ENCODE measurements at regions not wholly inside any gene's neighbourhood (a gene's known extent, or its start where the extent isn't known, plus 50 kb on each side); places are given as distances from the start of the nearest gene placed in this dataset.
"Not testable (repeated sequence)": the region's sequence is repeated elsewhere in the genome, so short reads cannot be mapped to it uniquely, and the experiment has no call there.

DNA sequence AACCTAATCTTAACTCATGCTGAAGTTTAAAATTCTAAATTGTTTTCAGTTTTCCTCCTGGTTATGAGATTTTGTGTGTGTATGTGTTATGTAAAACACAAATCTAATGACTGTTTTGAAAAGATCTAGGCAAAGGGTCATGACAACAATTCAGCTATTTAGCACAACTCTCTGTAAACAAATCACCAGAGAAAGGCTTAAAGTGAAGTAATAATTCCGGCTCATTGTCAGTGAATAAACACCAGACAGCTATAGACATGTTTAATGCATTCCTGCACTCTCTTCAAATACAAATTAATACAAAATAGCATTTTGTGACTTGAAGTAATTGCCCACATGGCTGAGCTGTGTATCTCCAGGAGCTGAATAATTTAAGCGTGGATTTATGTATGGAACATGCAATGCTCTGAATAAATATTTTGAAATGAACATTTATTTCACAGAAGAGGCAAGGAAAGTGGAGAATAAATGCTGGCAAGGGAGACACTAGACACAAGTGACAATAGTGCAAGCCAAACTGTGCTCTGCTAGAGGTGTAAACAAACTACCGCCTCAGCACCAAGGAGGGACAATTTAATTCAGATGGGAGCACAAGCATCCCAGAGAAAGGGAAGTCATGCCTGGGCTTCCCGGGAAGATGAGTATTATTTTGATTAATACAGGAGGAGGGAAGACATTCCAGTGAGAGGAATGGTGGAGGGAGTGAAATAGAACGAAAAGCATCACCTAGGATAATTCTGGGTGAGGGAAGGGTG lies 133.6 kb upstream of the XPO1 start:
- FAIRE-seq: no peak
- no peak for TF ChIP-seq POLR2A (IDR thresholded peaks at IDR 0.05; ENCODE audit: low read depth, low read length)
- no peak for TF ChIP-seq POLR2AphosphoS5 (IDR thresholded peaks at IDR 0.05; ENCODE audit: low read depth, low read length)
- no peak for TF ChIP-seq TAF1 (IDR thresholded peaks at IDR 0.05; ENCODE audit: borderline replicate concordance, low read depth, low read length)
- DNase-seq (ENCODE audit: insufficient read length): no peak

DNA sequence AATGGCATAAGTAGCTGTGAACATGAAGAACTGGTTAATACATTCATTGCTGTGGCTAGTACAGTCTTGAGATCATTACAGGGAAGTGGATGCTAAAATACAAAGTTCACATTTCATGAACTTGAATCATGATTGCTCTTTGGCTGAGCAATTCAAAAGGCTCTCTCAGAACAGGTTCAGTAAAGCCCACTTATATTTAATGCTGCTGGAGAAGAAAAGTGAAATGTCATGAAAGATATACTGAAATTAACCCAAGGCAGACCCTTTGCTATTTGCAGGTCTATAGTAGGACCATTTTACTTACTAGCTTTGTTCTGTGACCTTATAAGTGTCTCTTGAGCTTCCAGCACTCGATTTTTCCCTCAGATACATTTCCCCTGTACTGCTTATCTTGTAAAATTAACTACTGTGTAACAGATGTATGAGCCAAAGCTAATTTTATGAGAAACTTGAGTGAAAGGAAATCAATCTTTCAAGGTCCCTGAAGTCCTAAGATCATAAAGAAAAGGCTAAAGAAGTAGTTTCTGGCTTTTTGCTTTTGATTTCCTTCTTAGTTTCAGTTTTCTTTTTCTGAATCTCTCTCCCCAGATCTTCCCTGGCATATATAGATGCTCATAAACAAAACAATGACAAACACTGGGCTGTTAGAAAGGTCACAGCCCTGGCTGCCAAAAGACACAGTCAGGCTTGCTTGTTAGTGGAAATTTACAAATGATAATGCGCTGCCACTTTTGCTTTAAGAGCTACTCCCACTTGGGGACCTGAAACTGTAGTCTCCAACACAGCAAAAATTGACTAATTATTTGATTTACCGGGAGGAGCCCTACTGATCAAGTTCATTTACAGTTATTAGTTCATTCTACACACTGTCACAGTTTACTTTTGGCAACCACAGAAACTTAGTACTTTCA lies 132.7 kb upstream of the XPO1 start:
- peak; percentile 18 for DNase-seq (ENCODE audit: insufficient read length)
- peak; percentile 48 for FAIRE-seq
- TF ChIP-seq TAF1 (IDR thresholded peaks at IDR 0.05; ENCODE audit: borderline replicate concordance, low read depth, low read length) (no peak), POLR2A (IDR thresholded peaks at IDR 0.05; ENCODE audit: low read depth, low read length) (no peak), POLR2AphosphoS5 (IDR thresholded peaks at IDR 0.05; ENCODE audit: low read depth, low read length) (no peak)

DNA sequence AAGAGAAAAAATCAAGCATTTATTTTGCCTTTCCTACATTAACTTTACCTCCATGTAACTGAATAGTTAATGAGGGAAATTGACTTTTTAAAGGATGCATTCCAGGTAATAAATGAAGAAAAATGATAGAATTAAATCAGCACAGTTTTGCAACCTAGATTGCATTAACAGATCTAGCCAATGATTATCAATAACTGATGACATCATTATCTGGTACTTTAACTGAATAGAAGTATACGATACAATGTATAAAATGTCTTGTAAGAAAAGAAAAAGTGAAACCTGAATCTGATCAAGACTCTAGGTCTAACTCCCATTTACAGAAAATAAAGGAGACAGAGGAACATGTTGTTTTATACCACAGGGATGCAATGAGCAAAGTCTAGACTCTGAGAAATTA lies 126.0 kb upstream of the XPO1 start:
- DNase-seq (ENCODE audit: insufficient read length): no peak
- FAIRE-seq: no peak
- TF ChIP-seq TAF1 (IDR thresholded peaks at IDR 0.05; ENCODE audit: borderline replicate concordance, low read depth, low read length) (no peak), POLR2AphosphoS5 (IDR thresholded peaks at IDR 0.05; ENCODE audit: low read depth, low read length) (no peak), POLR2A (IDR thresholded peaks at IDR 0.05; ENCODE audit: low read depth, low read length) (no peak)

DNA sequence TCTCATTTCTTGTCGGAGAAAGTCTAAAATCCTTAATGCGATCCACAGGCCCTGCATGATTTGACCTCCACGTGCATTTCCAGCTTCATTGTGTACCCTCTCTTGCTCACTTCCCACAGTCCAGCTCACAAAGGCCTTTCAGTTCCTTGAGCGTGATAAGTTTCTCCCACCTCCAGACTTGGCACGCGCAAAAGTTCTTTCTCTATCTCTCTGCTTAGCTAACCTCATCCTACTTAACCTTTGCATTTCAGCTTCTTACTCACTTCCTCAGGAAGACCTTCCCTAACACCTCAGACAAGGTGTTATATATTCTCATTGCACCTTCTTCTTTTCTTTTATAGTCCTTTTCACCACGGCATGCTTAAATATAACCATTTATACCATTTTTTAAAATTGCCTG lies 124.8 kb upstream of the XPO1 start:
- DNase-seq (ENCODE audit: insufficient read length) (no peak), FAIRE-seq (no peak)
- no peak for TF ChIP-seq TAF1 (IDR thresholded peaks at IDR 0.05; ENCODE audit: borderline replicate concordance, low read depth, low read length)
- no peak for TF ChIP-seq POLR2AphosphoS5 (IDR thresholded peaks at IDR 0.05; ENCODE audit: low read depth, low read length)
- no peak for TF ChIP-seq POLR2A (IDR thresholded peaks at IDR 0.05; ENCODE audit: low read depth, low read length)

DNA sequence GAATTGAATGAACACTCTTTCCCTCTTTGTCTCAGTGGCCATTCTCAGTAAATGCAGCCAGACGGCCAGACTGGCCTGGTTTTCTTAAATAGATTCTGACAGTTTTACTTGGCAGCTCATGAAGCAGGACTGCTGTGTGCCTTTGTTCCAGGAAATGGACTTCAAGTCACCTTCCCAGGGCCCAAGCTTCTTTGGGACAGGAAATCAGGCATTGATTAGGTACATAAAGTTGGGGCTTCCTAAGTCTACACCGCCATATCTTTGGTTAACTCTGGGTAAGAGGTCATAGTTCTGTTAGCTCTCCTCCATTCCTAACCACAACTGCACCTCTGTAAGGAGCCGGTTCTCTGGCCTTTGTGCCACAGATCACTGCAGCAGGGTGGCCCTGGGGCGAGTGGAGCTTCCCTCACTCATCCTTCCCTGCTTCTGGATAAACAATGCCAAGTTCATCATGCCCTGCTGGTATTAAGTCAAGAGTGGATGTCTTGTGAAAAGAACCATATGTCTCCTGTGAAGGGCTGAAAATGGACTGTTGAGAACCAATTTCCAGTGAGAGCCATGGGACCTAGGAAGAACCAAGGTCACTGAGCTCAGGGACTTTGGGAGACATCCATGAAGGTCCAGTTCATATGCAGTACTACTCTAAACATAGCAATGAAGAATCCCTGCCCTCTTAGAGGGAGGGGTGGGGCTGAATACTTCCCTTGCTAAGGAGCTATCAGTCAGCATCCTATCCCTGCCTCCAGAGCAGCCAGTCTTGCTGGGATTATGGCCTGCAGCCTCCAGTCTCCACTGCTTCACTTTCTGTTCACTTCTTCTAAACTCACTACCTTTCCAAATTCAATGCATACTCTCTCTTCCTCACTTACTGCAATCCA lies 122.6 kb upstream of the XPO1 start:
- FAIRE-seq: no peak
- TF ChIP-seq POLR2AphosphoS5 (IDR thresholded peaks at IDR 0.05; ENCODE audit: low read depth, low read length): no peak
- TF ChIP-seq POLR2A (IDR thresholded peaks at IDR 0.05; ENCODE audit: low read depth, low read length): no peak
- TF ChIP-seq TAF1 (IDR thresholded peaks at IDR 0.05; ENCODE audit: borderline replicate concordance, low read depth, low read length): no peak
- DNase-seq (ENCODE audit: insufficient read length): no peak

DNA sequence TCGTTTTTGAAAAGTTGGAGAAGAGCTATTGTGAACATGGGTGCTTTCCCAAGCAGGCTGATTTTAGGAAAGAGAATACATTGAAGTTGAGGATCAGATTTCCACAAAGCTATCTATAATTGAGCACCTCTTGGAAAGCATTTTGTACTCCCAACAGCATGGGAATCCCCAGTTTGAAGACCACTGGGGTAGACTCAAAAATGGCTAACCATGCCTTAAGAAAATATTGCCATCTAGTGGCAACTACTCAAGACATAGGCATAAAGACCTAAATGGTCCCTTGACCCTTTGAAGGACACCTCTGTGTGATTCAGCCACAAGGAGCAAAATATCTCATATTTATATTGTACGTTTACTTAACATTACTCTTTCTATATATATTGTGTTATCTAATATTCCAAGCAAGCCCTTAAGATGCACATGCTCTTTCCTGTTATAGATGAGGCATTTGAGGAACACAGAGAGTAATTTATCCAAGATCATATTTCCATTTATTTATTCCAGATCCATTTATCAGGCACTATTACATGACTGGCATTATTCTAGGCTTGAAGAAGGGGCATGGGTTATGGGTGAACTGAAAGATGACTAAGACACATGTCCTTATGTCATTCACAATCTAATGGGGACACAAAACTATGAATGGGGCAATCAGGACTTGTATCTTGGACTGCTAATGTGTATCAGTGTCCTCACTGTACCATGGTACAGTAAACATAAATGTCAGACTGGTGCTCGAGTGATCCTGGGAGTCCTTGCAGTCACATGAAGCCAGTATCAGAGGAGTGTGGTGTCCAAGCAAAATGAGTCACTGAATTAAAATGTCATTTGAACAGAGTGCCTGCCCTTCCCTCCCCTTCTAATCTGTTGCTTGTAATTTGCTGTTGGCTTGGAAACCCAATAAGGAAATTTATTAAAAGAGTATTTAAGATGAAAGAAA lies 121.0 kb upstream of the XPO1 start:
- peak; percentile 29 for DNase-seq (ENCODE audit: insufficient read length)
- no peak for TF ChIP-seq POLR2A (IDR thresholded peaks at IDR 0.05; ENCODE audit: low read depth, low read length)
- no peak for TF ChIP-seq TAF1 (IDR thresholded peaks at IDR 0.05; ENCODE audit: borderline replicate concordance, low read depth, low read length)
- TF ChIP-seq POLR2AphosphoS5 (IDR thresholded peaks at IDR 0.05; ENCODE audit: low read depth, low read length): no peak
- FAIRE-seq: peak; percentile 42

DNA sequence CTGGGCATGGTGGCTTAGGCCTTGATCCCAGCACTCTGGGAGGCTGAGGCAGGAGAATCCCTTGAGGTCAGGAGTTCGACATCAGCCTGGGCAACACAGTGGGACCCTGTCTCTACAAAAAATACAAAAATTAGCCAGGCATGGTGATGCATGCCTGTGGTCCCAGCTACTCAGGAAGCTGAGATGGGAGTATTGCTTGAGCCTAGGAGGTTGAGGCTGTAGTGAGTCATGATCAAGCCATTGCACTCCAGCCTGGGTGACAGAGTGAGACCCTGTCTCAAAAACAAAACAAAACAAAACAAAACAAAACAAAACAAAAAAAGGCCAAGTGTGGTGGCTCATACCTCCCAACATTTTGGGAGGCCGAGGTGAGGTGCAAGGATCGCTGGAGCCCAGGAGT lies 111.8 kb upstream of the XPO1 start:
- FAIRE-seq; DNase-seq (ENCODE audit: insufficient read length): not testable (repeated sequence)

DNA sequence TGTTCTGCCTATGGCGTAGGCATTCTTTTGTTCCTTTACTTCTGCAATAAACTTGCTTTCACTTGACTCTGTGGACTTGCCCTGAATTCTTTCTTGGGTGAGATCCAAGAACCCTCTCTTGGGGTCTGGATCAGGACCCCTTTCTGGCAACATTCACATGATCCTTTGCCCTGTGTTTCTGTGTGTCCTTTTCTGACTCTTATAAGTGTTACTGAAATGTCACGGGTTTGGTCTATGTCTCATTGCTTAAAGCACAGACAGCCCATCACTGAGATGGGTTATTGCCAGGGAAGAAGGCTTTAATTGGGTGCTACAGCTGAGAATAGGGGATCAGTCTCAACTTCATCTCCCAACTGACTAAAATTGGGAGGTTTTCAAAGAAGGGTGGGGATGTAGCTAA lies 110.9 kb upstream of the XPO1 start:
- no peak for FAIRE-seq
- no peak for TF ChIP-seq POLR2AphosphoS5 (IDR thresholded peaks at IDR 0.05; ENCODE audit: low read depth, low read length)
- no peak for TF ChIP-seq TAF1 (IDR thresholded peaks at IDR 0.05; ENCODE audit: borderline replicate concordance, low read depth, low read length)
- no peak for TF ChIP-seq POLR2A (IDR thresholded peaks at IDR 0.05; ENCODE audit: low read depth, low read length)
- DNase-seq (ENCODE audit: insufficient read length): no peak

DNA sequence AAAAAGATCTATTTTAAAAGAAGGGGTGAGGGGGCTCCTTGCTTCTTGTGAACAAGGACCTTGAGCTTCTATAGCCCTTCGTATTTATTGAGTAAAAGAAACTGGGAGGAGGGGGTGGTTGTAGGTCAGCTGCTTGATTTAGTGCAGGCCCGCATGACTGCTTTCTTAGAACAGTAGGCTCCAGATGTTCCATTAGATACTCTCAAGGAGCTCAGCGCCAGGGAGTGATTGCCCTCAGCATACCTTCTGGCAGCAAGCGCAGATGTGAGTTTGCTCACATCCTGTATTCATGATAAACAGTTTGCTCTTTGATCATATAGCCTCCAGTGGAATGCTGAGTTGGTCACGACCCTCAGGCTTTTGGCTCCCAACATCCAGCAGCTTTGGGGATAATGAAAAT lies 108.9 kb upstream of the XPO1 start:
- no peak for FAIRE-seq
- DNase-seq (ENCODE audit: insufficient read length): no peak
- no peak for TF ChIP-seq TAF1 (IDR thresholded peaks at IDR 0.05; ENCODE audit: borderline replicate concordance, low read depth, low read length)
- no peak for TF ChIP-seq POLR2AphosphoS5 (IDR thresholded peaks at IDR 0.05; ENCODE audit: low read depth, low read length)
- TF ChIP-seq POLR2A (IDR thresholded peaks at IDR 0.05; ENCODE audit: low read depth, low read length): no peak

DNA sequence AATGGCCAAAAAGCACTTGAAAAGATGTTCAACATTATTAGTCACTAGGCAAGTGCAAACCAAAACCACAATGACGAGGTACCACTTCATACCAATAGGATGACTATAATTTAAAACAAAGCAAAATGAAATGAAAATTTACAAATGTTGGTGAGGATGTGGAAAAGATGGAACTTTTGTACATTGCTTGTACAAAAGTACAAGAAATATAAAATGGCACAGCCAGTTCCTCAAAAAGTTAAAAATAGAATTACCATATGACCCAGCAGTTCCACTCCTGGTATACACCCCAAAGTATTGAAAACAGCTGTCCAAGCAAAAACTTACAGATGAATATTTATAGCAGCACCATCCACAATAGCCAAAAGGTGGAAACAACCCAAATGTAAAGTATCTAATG lies 107.8 kb upstream of the XPO1 start:
- DNase-seq (ENCODE audit: insufficient read length) (no peak), FAIRE-seq (no peak)
- TF ChIP-seq POLR2AphosphoS5 (IDR thresholded peaks at IDR 0.05; ENCODE audit: low read depth, low read length): no peak
- no peak for TF ChIP-seq POLR2A (IDR thresholded peaks at IDR 0.05; ENCODE audit: low read depth, low read length)
- no peak for TF ChIP-seq TAF1 (IDR thresholded peaks at IDR 0.05; ENCODE audit: borderline replicate concordance, low read depth, low read length)

DNA sequence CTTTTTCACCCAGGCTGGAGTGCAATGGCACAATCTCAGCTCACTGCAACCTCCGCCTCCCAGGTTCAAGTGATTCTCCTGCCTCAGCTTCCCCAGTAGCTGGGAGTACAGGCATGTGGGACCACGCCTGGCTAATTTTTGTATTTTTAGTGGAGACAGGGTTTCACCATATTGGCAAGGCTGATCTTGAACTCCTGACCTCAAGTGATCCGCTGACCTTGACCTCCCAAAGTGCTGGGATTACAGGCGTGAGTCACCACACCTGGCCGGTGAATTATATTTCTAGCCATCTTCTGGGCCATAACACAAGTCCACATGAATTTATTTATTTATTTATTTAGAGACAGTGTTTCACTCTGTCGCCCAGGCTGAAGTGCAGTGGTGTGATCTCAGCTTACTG lies 105.0 kb upstream of the XPO1 start:
- DNase-seq (ENCODE audit: insufficient read length); FAIRE-seq: not testable (repeated sequence)
